B cell (primary cell): ENCODE measurements at regions not wholly inside any gene's neighbourhood (a gene's known extent, or its start where the extent isn't known, plus 50 kb on each side); places are given as distances from the start of the nearest gene placed in this dataset.

Experiments
- ATAC-seq: fragments of 200-7000 bp; cut with Tn5 transposase; one replicate; pipeline ENCODE4 v1.10.0; 2021; ENCODE audit warnings: low read depth, mild to moderate bottlenecking, moderate number of reproducible peaks, moderate library complexity
- CTCF ChIA-PET: fragments of 350-600 bp; sonication (Branson Sonifier 250); formaldehyde crosslinking; loops from one replicate; lab custom pipeline; 2021; ENCODE audit warnings: antibody characterized with exemption, inconsistent platforms; lab: Charles Lee
- POLR2A ChIA-PET: fragments of 350-600 bp; sonication (Branson Sonifier 250); formaldehyde crosslinking; loops from one replicate; lab custom pipeline; 2021; ENCODE audit warnings: antibody characterized with exemption; lab: Charles Lee
- DNase-seq: peaks from one replicate; pipeline ENCODE4 v3.0.0; 2013
- H2AFZ ChIP-seq: 2 replicates; pipeline ENCODE4 v1.6.1; 2012; ENCODE audit warnings: mild to moderate bottlenecking, low read depth, low read length; ENCODE audit not compliant: insufficient read depth, poor library complexity, severe bottlenecking
- H3K27ac ChIP-seq, 2 donors: 1 replicate in 1 of 2; 2 replicates in 1 of 2; pipeline ENCODE4 v1.5.1; 2012 to 2013; ENCODE audit warnings: low read length in 2 of 2, mild to moderate bottlenecking in 2 of 2, moderate library complexity in 1 of 2
- H3K27me3 ChIP-seq, 4 experiments: fragments of 200-600 bp in 1 of 4; sonication (generic) in 1 of 4; replicated peaks in 1 of 4; 1 replicate in 2 of 4; 2 replicates in 2 of 4; pipeline versions ENCODE4 v1.6.1 to v1.7.0; 2013 to 2016; ENCODE audit warnings: low read length in 3 of 4, mild to moderate bottlenecking in 2 of 4, mixed read lengths in 1 of 4, moderate library complexity in 1 of 4; ENCODE audit not compliant: insufficient read depth in 4 of 4, control insufficient read depth in 3 of 4; ENCODE audit errors: control extremely low read depth in 1 of 4
- H3K36me3 ChIP-seq, 2 experiments: replicated peaks in 1 of 2; 1 replicate in 1 of 2; 2 replicates in 1 of 2; pipeline versions ENCODE4 v1.6.1 to v1.7.1; 2013; ENCODE audit warnings: low read length in 1 of 2; ENCODE audit not compliant: insufficient read depth in 2 of 2, control insufficient read depth in 1 of 2; ENCODE audit errors: control extremely low read depth in 1 of 2, extremely low read depth in 1 of 2
- H3K4me1 ChIP-seq, 2 donors: fragments of 200-600 bp in 1 of 2; sonication (generic) in 1 of 2; 1 replicate in 1 of 2; 2 replicates in 1 of 2; pipeline versions ENCODE4 v1.5.1 to v1.6.1; 2013 to 2017; ENCODE audit warnings: low read length in 2 of 2; ENCODE audit not compliant: control insufficient read depth in 2 of 2, insufficient read depth in 2 of 2
- H3K4me2 ChIP-seq: replicated peaks from 2 replicates; pipeline ENCODE3; 2012; ENCODE audit warnings: mild to moderate bottlenecking, low read depth, low read length; ENCODE audit not compliant: poor library complexity, severe bottlenecking
- H3K4me3 ChIP-seq, 5 experiments: fragments of 200-600 bp in 1 of 5; sonication (generic) in 1 of 5; 1 replicate in 3 of 5; 2 replicates in 2 of 5; pipeline versions ENCODE4 v1.5.1 to v1.7.0; 2011 to 2016; ENCODE audit warnings: low read length in 4 of 5, mild to moderate bottlenecking in 4 of 5, low read depth in 2 of 5, control low read depth in 1 of 5, moderate library complexity in 1 of 5; ENCODE audit not compliant: insufficient read depth in 1 of 5; ENCODE audit errors: control extremely low read depth in 1 of 5, extremely low read depth in 1 of 5
- H3K79me2 ChIP-seq: fragments of 200-600 bp; sonication (generic); one replicate; pipeline ENCODE4 v1.6.0; 2016; ENCODE audit warnings: low read length; ENCODE audit not compliant: control insufficient read depth, insufficient read depth
- H3K9ac ChIP-seq: fragments of 200-600 bp; sonication (generic); 2 replicates; pipeline ENCODE4 v1.6.1; 2017; ENCODE audit warnings: mild to moderate bottlenecking, low read length, moderate library complexity
- H3K9me3 ChIP-seq, 3 donors: one replicate each; pipeline versions ENCODE4 v1.6.1 to v1.7.1; 2013; ENCODE audit warnings: low read length in 2 of 3; ENCODE audit not compliant: control insufficient read depth in 2 of 3, insufficient read depth in 1 of 3; ENCODE audit errors: control extremely low read depth in 1 of 3
- H4K20me1 ChIP-seq: 2 replicates; pipeline ENCODE4 v1.6.0; 2012; ENCODE audit warnings: mild to moderate bottlenecking, low read length; ENCODE audit not compliant: insufficient read depth, control insufficient read depth, poor library complexity, severe bottlenecking
- H3K27ac Mint-ChIP-seq: one replicate; pipeline ENCODE4 v1.8.0; 2021; ENCODE audit warnings: mixed read lengths
- H3K27me3 Mint-ChIP-seq: one replicate; pipeline ENCODE4 v1.8.0; 2021; ENCODE audit warnings: mixed read lengths
- H3K4me1 Mint-ChIP-seq: one replicate; pipeline ENCODE4 v1.8.0; 2021; ENCODE audit warnings: mixed read lengths
- H3K4me3 Mint-ChIP-seq: one replicate; pipeline ENCODE4 v1.8.0; 2021; ENCODE audit warnings: mixed read lengths
- H3K9me3 Mint-ChIP-seq: one replicate; pipeline ENCODE4 v1.8.0; 2022; ENCODE audit warnings: mixed read lengths; ENCODE audit not compliant: insufficient read depth
- EZH2 ChIP-seq: IDR thresholded peaks from 2 replicates; pipeline ENCODE4 v1.6.1; 2012; ENCODE audit warnings: borderline replicate concordance, low read depth, mild to moderate bottlenecking, moderate library complexity, low read length; ENCODE audit not compliant: insufficient read depth, poor library complexity, severe bottlenecking
- WGBS: methylation state at CpG from one replicate; pipeline ENCODE4 v1.1.5; 2013; ENCODE audit warnings: missing lambda C conversion rate; ENCODE audit not compliant: insufficient coverage; 5-methylcytosine and 5-hydroxymethylcytosine counted together
- intact Hi-C: fragments of 100-400 bp; cut with micrococcal nuclease; formaldehyde crosslinking; loops from one replicate; pipeline ENCODE4 v1.10.0; 2022
- TF ChIP-seq, protein P1 (sequence below): fragments of 200-600 bp; IDR thresholded peaks from one replicate; pipeline ENCODE4 v1.8.0; 2022; ENCODE audit warnings: antibody characterized with exemption, mild to moderate bottlenecking

DNA sequence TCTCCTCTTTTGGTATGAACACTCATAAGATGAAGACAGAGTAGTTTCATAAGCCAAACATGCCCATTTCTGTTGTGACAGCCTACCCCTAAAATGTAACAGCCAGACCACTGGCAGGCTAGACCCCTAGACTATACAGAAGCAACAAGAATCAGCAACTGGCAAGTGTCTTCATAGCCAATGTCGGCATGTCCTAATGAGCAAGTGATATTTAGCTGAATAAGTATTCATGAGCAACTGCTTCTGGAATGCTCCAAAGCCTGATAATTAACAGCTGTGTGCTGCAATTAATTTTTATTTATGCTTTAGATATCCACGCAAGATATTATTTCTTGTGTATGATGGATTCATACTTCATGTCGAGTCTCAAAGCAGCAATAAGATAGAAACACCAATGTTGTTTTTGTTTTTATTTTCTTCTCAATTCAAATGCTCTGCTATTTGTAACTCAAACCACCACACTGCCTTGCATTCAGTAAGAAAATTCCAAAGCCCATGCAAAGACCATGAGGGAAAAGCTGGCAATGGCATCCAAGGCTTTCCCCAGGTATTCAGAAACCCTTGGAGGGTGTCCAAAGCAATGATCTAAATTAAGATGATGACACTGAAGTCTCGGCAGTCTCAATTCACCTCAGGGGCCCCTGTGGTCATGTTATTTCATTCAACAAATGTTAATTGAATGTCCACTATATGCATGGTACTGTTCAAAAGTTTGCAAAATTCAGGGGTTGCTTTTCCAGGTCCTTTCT, 167.7 kb upstream of the NECTIN3 start:
- ChIA-PET CTCF (no interaction called here), POLR2A (no interaction called here)
- no CpG with 5 or more reads among the region's 4 CpGs for WGBS
- no peaks in the 10 kb centered on the region for H3K27me3 Mint-ChIP-seq
- H3K79me2 ChIP-seq, result no peaks in the 10 kb centered on the region
- H3K4me3 ChIP-seq, result no peak overlapping the region
- no peaks in the 10 kb centered on the region for H3K9me3 Mint-ChIP-seq
- H3K4me1 Mint-ChIP-seq, result no peaks in the 10 kb centered on the region
- H3K27me3 ChIP-seq, result no peaks in the 10 kb centered on the region
- ATAC-seq, result no peak
- H2AFZ ChIP-seq, result no peak overlapping the region
- no peak overlapping the region for H3K4me3 Mint-ChIP-seq
- H3K27ac ChIP-seq, result no peak overlapping the region
- H3K4me1 ChIP-seq, result no peaks in the 10 kb centered on the region
- no peak for DNase-seq
- TF ChIP-seq, protein P1, sequence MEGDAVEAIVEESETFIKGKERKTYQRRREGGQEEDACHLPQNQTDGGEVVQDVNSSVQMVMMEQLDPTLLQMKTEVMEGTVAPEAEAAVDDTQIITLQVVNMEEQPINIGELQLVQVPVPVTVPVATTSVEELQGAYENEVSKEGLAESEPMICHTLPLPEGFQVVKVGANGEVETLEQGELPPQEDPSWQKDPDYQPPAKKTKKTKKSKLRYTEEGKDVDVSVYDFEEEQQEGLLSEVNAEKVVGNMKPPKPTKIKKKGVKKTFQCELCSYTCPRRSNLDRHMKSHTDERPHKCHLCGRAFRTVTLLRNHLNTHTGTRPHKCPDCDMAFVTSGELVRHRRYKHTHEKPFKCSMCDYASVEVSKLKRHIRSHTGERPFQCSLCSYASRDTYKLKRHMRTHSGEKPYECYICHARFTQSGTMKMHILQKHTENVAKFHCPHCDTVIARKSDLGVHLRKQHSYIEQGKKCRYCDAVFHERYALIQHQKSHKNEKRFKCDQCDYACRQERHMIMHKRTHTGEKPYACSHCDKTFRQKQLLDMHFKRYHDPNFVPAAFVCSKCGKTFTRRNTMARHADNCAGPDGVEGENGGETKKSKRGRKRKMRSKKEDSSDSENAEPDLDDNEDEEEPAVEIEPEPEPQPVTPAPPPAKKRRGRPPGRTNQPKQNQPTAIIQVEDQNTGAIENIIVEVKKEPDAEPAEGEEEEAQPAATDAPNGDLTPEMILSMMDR, result no peak
- no peak for TF ChIP-seq EZH2
- no peaks in the 10 kb centered on the region for H3K36me3 ChIP-seq
- H3K27ac Mint-ChIP-seq, result no peak overlapping the region
- H3K9ac ChIP-seq, result no peak overlapping the region
- intact Hi-C loops, result no loop called here
- H4K20me1 ChIP-seq, result no peaks in the 10 kb centered on the region
- H3K4me2 ChIP-seq, result no peak overlapping the region
- no peaks in the 10 kb centered on the region for H3K9me3 ChIP-seq

- POLR2A ChIA-PET, result no interaction called here
- H3K27me3 ChIP-seq, result no peaks in the 10 kb centered on the region
- 100% methylated on average over 1 of the region's 3 CpGs for WGBS
- no peak overlapping the region for H3K27ac ChIP-seq
- H3K4me2 ChIP-seq, result no peak overlapping the region
- Mint-ChIP-seq H3K27me3 (no peaks in the 10 kb centered on the region), H3K27ac (no peak overlapping the region), H3K4me1 (no peaks in the 10 kb centered on the region), H3K9me3 (no peaks in the 10 kb centered on the region), H3K4me3 (no peak overlapping the region)
- intact Hi-C loops, result no loop called here
- H3K9me3 ChIP-seq, result no peaks in the 10 kb centered on the region
- no peak for DNase-seq
- H3K4me1 ChIP-seq, result no peaks in the 10 kb centered on the region
- no peak overlapping the region for H2AFZ ChIP-seq
- TF ChIP-seq, protein P1, result no peak
- no peak for TF ChIP-seq EZH2
- no peak for ATAC-seq
- no peaks in the 10 kb centered on the region for H4K20me1 ChIP-seq
- H3K4me3 ChIP-seq, result no peak overlapping the region
- CTCF ChIA-PET, result no interaction called here
- no peaks in the 10 kb centered on the region for H3K36me3 ChIP-seq
- no peak overlapping the region for H3K9ac ChIP-seq
- H3K79me2 ChIP-seq, result no peaks in the 10 kb centered on the region
Measured at GRCh38 chr3:110904520-110904890, 167.1 kb upstream of the NECTIN3 start.
